SU-DHL-6 (cell line): ENCODE measurements at regions not wholly inside any gene's neighbourhood (a gene's known extent, or its start where the extent isn't known, plus 50 kb on each side); places are given as distances from the start of the nearest gene placed in this dataset.
"Not testable (repeated sequence)": the region's sequence is repeated elsewhere in the genome, so short reads cannot be mapped to it uniquely, and the experiment has no call there.

Experiments used
- H2AFZ ChIP-seq: fragments of 200-600 bp; sonication (generic); 2 replicates; pipeline ENCODE4 v1.6.1; 2014; ENCODE audit warnings: low read depth, mild to moderate bottlenecking, moderate library complexity, mixed read lengths, antibody characterized with exemption, low read length; ENCODE audit not compliant: severe bottlenecking
- H3F3A ChIP-seq: fragments of 200-600 bp; shearing (Covaris generic); 2 replicates; pipeline ENCODE4 v1.6.0; 2016; ENCODE audit warnings: antibody characterized with exemption, mild to moderate bottlenecking; ENCODE audit not compliant: insufficient read depth
- H3K27ac ChIP-seq: fragments of 200-600 bp; sonication (generic); 2 replicates; pipeline ENCODE4 v1.5.1; 2016; ENCODE audit warnings: low read depth, mild to moderate bottlenecking, low read length, moderate library complexity, mixed read lengths
- H3K27me3 ChIP-seq: fragments of 200-600 bp; sonication (generic), shearing (Covaris generic); 2 replicates; pipeline ENCODE4 v1.6.0; 2014; ENCODE audit warnings: mild to moderate bottlenecking, low read length
- H3K36me3 ChIP-seq: fragments of 200-600 bp; sonication (generic); 2 replicates; pipeline ENCODE4 v1.6.1; 2014; ENCODE audit warnings: mild to moderate bottlenecking, low read length, mixed read lengths
- H3K4me2 ChIP-seq: fragments of 300-600, 200-600 bp; shearing (Covaris generic), sonication (generic); 2 replicates; pipeline ENCODE4 v1.6.0; 2014; ENCODE audit warnings: low read length, low read depth, mild to moderate bottlenecking; ENCODE audit not compliant: poor library complexity, severe bottlenecking
- H3K4me3 ChIP-seq: fragments of 200-600 bp; sonication (generic); 2 replicates; pipeline ENCODE4 v1.5.1; 2014; ENCODE audit warnings: antibody characterized with exemption, low read length, mild to moderate bottlenecking, mixed read lengths; ENCODE audit not compliant: insufficient read depth, poor library complexity, severe bottlenecking
- H3K79me2 ChIP-seq: fragments of 200-600 bp; sonication (generic); 2 replicates; pipeline ENCODE4 v1.6.1; 2014; ENCODE audit warnings: mild to moderate bottlenecking, low read length, moderate library complexity; ENCODE audit not compliant: insufficient read depth
- H3K9ac ChIP-seq: fragments of 200-600 bp; sonication (generic); 2 replicates; pipeline ENCODE4 v1.7.0; 2014; ENCODE audit warnings: mild to moderate bottlenecking, low read length
- H3K9me2 ChIP-seq: fragments of 200-600 bp; sonication (generic); replicated peaks from 2 replicates; pipeline ENCODE4 v1.6.1; 2014; ENCODE audit warnings: low read length; ENCODE audit not compliant: insufficient read depth
- H3K9me3 ChIP-seq: fragments of 200-600 bp; sonication (generic); 2 replicates; pipeline ENCODE4 v1.6.1; 2014; ENCODE audit warnings: low read length, mixed read lengths; ENCODE audit not compliant: insufficient read depth
- H4K20me1 ChIP-seq: fragments of 200-600 bp; sonication (generic); 2 replicates; pipeline ENCODE4 v1.6.1; 2014; ENCODE audit warnings: low read depth, mild to moderate bottlenecking, antibody characterized with exemption, low read length, moderate library complexity, mixed read lengths
- EZH2phosphoT487 ChIP-seq: fragments of 200-600 bp; sonication (generic), shearing (Covaris generic); conservative IDR thresholded peaks from 2 replicates; pipeline ENCODE4 v1.6.1; 2018; ENCODE audit warnings: mild to moderate bottlenecking, antibody characterized with exemption, low read length, moderate library complexity, mixed read lengths
- TF ChIP-seq, protein P1 (sequence below): fragments of 200-600 bp; sonication (generic); IDR thresholded peaks from one replicate; pipeline ENCODE4 v1.5.1; 2017; ENCODE audit warnings: antibody characterized with exemption, mild to moderate bottlenecking, low read length, moderate library complexity; ENCODE audit not compliant: insufficient read depth, poor library complexity, severe bottlenecking

DNA sequence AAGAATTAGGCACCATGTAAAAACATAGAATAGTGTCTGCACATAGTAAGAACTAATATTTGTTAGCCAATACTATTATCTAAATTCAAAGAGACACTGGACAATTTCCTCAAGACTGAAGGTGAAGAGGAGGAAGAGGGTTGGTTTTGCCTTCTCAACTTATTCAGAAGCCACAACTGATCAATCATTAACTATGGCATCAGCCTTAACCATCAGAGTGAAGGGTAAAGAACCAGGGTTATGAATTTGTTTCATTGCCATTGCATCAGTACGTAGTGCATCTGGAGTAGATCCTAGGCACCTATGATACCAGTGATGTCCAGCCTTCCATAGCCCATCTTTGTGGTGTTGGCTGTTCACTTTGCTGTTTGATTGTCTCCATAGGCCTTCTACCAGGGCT, 421.7 kb upstream of the DEPDC1 start:
- H3K4me2 ChIP-seq = no peak overlapping the region
- no peaks in the 10 kb centered on the region for H3K9me3 ChIP-seq
- no peak overlapping the region for H3K9ac ChIP-seq
- H4K20me1 ChIP-seq = no peaks in the 10 kb centered on the region
- no peaks in the 10 kb centered on the region for H3K36me3 ChIP-seq
- H3K4me3 ChIP-seq = no peak overlapping the region
- no peak overlapping the region for H3K27ac ChIP-seq
- TF ChIP-seq, protein P1, sequence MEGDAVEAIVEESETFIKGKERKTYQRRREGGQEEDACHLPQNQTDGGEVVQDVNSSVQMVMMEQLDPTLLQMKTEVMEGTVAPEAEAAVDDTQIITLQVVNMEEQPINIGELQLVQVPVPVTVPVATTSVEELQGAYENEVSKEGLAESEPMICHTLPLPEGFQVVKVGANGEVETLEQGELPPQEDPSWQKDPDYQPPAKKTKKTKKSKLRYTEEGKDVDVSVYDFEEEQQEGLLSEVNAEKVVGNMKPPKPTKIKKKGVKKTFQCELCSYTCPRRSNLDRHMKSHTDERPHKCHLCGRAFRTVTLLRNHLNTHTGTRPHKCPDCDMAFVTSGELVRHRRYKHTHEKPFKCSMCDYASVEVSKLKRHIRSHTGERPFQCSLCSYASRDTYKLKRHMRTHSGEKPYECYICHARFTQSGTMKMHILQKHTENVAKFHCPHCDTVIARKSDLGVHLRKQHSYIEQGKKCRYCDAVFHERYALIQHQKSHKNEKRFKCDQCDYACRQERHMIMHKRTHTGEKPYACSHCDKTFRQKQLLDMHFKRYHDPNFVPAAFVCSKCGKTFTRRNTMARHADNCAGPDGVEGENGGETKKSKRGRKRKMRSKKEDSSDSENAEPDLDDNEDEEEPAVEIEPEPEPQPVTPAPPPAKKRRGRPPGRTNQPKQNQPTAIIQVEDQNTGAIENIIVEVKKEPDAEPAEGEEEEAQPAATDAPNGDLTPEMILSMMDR = no peak
- TF ChIP-seq EZH2phosphoT487 = no peak
- H3F3A ChIP-seq = no peaks in the 10 kb centered on the region
- H3K9me2 ChIP-seq = no peaks in the 10 kb centered on the region
- H3K79me2 ChIP-seq = no peaks in the 10 kb centered on the region
- H2AFZ ChIP-seq = no peak overlapping the region
- H3K27me3 ChIP-seq = no peaks in the 10 kb centered on the region

DNA sequence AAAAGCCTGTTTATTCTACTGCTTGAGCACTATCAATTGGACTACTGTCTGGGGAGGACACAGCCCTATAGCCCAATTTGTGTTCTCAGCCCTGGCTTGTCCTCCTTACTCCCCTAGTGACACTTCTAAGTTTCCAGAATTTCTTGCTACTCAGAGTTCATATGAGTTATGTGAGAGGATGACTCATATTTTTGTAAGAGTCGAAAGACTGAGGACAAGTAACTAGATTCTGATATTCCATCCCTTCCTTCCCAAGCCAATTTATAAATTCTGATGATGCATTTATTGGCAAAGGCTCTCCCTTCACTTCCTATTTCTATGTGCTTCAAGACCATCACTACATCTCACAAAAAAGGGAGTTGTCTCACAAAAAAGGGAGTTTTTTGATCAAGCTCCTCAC, 422.2 kb upstream of the DEPDC1 start:
- no peaks in the 10 kb centered on the region for H3K27me3 ChIP-seq
- H3K79me2 ChIP-seq = no peaks in the 10 kb centered on the region
- no peaks in the 10 kb centered on the region for H3F3A ChIP-seq
- H3K36me3 ChIP-seq = no peaks in the 10 kb centered on the region
- H2AFZ ChIP-seq = no peak overlapping the region
- H3K9ac ChIP-seq = no peak overlapping the region
- H4K20me1 ChIP-seq = no peaks in the 10 kb centered on the region
- no peaks in the 10 kb centered on the region for H3K9me3 ChIP-seq
- no peak overlapping the region for H3K4me2 ChIP-seq
- TF ChIP-seq, protein P1 = no peak
- no peak for TF ChIP-seq EZH2phosphoT487
- H3K9me2 ChIP-seq = no peaks in the 10 kb centered on the region
- H3K4me3 ChIP-seq = no peak overlapping the region
- no peak overlapping the region for H3K27ac ChIP-seq

DNA sequence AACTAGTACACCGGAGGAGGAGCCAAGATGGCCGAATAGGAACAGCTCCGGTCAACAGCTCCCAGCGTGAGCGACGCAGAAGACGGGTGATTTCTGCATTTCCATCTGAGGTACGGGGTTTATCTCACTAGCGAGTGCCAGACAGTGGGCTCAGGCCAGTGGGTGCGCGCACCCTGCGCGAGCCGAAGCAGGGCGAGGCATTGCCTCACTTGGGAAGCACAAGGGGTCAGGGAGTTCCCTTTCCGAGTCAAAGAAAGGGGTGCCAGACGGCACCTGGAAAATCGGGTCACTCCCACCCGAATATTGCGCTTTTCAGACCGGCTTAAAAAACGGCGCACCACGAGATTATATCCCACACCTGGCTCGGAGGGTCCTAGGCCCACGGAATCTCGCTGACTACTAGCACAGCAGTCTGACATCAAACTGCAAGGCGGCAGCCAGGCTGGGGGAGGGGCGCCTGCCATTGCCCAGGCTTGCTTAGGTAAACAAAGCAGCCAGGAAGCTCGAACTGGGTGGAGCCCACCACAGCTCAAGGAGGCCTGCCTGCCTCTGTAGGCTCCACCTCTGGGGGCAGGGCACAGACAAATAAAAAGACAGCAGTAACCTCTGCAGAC, 426.7 kb upstream of the DEPDC1 start:
- not testable (repeated sequence) for H3K9me3 ChIP-seq, H3K4me3 ChIP-seq, H3K36me3 ChIP-seq, H4K20me1 ChIP-seq, H3K79me2 ChIP-seq, H2AFZ ChIP-seq, H3K4me2 ChIP-seq, H3F3A ChIP-seq, H3K27me3 ChIP-seq, H3K9ac ChIP-seq, H3K27ac ChIP-seq, H3K9me2 ChIP-seq

DNA sequence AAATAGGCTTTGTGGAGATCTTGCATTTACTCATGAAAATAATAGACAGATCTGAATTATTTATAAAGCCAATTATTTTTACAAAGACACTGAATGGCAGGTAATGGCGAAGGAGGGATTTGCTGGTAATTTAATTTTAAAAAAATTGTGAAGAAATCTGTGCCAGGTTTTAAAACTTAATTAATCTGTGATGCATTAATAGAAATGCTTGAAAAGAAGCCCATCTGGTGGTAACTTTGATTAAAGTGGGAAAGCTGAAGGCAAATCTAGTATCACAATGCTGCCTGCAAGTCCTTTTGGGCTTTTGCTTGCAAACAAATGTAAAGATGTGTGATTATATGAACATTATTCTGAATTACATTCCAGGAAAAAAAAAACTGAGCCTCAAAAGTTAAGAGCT, 433.2 kb upstream of the DEPDC1 start:
- H3K36me3 ChIP-seq = no peaks in the 10 kb centered on the region
- no peaks in the 10 kb centered on the region for H3K79me2 ChIP-seq
- no peak overlapping the region for H3K4me2 ChIP-seq
- no peaks in the 10 kb centered on the region for H3F3A ChIP-seq
- no peaks in the 10 kb centered on the region for H4K20me1 ChIP-seq
- no peak overlapping the region for H3K4me3 ChIP-seq
- no peak for TF ChIP-seq EZH2phosphoT487
- TF ChIP-seq, protein P1 = no peak
- no peaks in the 10 kb centered on the region for H3K9me3 ChIP-seq
- H3K9ac ChIP-seq = no peak overlapping the region
- no peaks in the 10 kb centered on the region; the same call in 1 of the 2 replicates for H3K9me2 ChIP-seq
- H3K27me3 ChIP-seq = no peaks in the 10 kb centered on the region
- no peak overlapping the region for H3K27ac ChIP-seq
- no peak overlapping the region for H2AFZ ChIP-seq
